ENCODE measurements at regions not wholly inside any gene's neighbourhood (a gene's known extent, or its start where the extent isn't known, plus 50 kb on each side); places are given as distances from the start of the nearest gene placed in this dataset.
"Not testable (repeated sequence)": the region's sequence is repeated elsewhere in the genome, so short reads cannot be mapped to it uniquely, and the experiment has no call there.

- ATAC-seq (no peak), DNase-seq (ENCODE audit: low spot score) (no peak)
- intact Hi-C loops (cut with DNase I): no loop called here
Observed at GRCh38 chr4:34271479-34272355, 1972.6 kb downstream of the ARAP2 start.

DNA sequence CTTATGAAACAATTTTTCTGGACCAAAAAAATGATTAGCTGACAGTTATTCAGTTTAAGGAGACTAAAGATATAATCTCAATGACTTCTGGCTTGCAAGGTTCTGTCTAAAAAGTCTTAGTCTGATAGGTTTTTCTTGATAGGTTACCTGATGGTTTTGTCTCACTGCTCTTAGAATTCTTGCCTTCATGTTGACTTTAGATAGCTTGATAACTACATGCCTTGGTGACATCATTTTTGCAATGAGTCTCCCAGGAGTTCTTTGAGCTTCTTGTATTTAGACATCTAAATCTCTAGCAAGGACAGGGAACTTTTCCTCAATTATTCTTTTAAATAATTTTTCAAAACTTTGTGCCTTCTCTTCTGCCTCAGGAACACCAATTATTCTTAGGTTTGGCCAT is 1965.3 kb downstream of the ARAP2 start:
- no peak for DNase-seq (ENCODE audit: low spot score)
- no peak for ATAC-seq
- intact Hi-C loops (cut with DNase I): no loop called here

DNA sequence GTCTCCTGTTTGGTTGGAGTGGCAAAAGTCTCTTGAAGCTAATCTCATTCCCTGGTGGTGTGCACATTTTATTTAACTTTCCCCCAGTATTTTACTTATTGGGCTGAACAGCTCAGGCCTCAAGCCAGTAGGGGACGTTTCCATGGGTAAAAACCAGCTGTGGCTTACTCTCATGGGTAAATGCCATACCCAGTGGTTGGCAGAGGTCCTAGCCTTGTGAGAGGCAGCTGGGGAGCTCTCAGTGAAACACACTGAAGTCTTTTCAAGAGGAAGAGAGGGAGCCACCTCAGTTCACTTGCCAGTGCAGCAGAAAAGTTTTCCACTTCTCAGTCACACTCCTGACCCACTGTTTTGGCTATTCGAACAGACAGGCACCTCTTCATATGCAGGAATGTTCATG is 1964.2 kb downstream of the ARAP2 start:
- intact Hi-C loops (cut with DNase I): no loop called here
- ATAC-seq (no peak), DNase-seq (ENCODE audit: low spot score) (no peak)

- ATAC-seq (no peak), DNase-seq (ENCODE audit: low spot score) (no peak)
- intact Hi-C loops (cut with DNase I): no loop called here
Observed at GRCh38 chr4:34281826-34282225, 1962.5 kb downstream of the ARAP2 start.

GRCh38 chr4:34289489-34289888 is 1954.8 kb downstream of the ARAP2 start:
- DNase-seq (ENCODE audit: low spot score): no peak
- intact Hi-C loops (cut with DNase I): no loop called here
- ATAC-seq: no peak

- DNase-seq (ENCODE audit: low spot score): no peak
- ATAC-seq: no peak
- intact Hi-C loops (cut with DNase I): no loop called here
Observed at GRCh38 chr4:34289962-34290361, 1954.4 kb downstream of the ARAP2 start.

DNA sequence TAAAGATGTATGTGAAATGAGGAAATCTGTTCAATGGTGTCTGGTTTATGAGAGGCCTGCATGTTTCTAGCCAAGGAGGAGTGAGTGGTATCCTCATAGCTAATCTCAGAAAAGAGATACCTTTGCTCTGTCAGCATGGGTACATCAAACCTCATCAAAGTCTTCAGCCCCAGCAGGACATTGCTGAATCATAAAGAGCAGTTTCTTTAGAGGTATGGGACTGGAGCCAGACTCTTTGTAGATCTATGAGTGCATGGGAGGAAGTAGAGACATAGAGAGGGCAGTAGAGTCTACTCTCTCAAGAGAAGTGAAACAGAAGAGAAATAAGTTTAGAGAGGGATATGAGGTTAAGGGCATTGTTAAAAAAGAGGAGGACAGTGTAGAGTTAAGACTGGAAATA is 1950.9 kb downstream of the ARAP2 start:
- intact Hi-C loops (cut with DNase I): no loop called here
- no peak for ATAC-seq

DNA sequence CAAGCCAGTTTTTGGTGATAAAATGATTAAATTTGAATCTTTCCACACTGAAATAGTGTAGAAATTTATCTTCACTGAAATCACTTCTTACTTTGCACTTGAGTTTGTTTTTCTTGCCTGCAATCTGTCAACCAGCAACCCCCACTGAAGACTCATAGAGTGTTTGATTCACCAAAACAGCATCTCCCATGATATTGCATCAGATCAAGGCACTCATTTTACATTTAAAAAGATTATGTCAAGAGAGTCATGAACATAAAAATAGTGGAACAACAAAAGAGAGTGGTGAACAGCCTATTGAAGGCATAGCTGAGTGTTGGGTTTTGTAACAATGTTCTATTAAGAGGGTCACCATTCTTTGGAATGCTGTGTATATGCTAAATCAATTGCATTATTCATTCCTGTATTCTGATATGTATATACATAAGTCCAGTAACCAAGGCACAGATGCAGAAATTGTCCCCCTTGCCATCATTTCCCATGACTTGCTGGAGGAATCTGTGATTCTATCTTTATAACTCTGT is 1934.9 kb downstream of the ARAP2 start:
- ATAC-seq: no peak
- DNase-seq (ENCODE audit: low spot score): no peak
- intact Hi-C loops (cut with DNase I): no loop called here

More for the DNA sequence above, 1950.9 kb downstream of the ARAP2 start:
- DNase-seq (ENCODE audit: low spot score): no peak

DNA sequence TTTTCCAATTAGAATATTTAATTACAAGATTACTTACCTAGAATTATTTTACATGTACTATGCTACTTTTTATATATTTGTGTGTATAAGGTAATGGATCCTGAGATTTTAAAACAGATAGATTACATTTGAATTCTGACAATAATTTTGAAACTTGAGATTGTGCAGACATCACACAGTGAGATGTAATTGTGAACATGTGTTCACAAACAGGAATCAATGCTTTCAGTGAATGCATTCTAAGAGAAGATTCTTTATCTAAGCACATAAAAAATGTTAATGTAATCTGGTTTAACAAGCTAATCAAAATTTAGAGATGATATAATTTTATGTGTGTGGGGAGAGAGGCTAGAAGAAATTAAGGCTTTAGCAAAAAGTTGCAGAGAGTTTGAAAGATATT is 1925.5 kb downstream of the ARAP2 start:
- DNase-seq (ENCODE audit: low spot score): no peak
- intact Hi-C loops (cut with DNase I): no loop called here
- no peak for ATAC-seq

DNA sequence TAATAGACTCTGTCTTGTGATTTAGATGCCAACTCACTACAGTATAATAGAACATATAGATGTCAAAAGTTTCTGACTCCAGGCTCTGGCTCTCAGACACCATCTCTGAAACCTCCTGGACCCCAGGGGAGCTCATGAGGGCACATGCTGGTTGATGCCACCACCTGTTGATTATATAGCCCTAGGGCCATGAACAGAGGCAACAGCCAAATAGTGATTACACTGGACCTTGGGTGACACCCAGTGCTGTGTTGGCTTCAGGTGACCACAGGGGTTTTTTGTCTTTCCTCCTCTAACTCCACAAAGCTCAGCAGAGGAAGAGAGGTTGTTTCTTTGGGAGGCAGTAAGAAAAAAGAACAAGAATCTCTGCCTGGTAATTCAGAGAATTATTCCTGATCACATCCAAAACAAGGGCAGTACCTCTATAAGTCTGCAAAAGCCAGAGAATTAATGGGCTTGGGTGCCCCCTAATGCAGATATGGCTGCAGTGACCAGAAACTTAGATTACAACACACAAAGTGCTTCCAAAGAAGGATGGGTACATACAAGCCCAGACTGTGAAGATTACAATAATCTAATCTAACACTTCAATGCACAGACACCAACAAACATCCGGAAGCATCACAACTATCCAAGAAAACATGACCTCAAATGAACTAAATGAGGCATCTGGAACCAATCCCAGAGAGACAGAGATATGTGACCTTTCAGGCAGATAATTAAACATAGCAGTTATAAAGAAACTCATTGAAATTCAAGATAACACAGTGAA is 1920.6 kb downstream of the ARAP2 start:
- DNase-seq (ENCODE audit: low spot score) (no peak), ATAC-seq (no peak)
- intact Hi-C loops (cut with DNase I): no loop called here

DNA sequence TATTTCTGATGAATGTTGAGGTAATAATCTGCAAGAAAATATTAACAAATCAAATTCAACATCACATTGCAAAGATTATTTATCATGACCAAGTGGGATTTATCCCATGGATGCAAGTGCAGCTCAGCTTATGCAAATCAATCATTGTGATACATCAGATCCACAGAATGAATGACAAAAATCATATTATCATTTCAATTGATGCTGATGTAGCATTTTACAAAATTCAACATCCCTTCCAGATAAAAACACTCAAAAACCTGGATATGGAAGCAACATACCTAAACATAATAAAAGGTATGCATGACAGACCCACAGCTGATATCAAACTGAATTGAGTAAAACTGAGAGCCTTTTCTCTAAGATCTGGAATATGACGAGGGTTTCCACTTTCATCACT is 1915.4 kb downstream of the ARAP2 start:
- DNase-seq (ENCODE audit: low spot score) (no peak), ATAC-seq (no peak)
- intact Hi-C loops (cut with DNase I): loop anchor here (2.0 kb wide), 1 partner anchor 16 kb away; no protein-coding TSS in a partner anchor

- DNase-seq (ENCODE audit: low spot score); ATAC-seq; intact Hi-C loops (cut with DNase I): not testable (repeated sequence)
Observed at GRCh38 chr4:34335156-34335555, 1909.2 kb downstream of the ARAP2 start.

DNA sequence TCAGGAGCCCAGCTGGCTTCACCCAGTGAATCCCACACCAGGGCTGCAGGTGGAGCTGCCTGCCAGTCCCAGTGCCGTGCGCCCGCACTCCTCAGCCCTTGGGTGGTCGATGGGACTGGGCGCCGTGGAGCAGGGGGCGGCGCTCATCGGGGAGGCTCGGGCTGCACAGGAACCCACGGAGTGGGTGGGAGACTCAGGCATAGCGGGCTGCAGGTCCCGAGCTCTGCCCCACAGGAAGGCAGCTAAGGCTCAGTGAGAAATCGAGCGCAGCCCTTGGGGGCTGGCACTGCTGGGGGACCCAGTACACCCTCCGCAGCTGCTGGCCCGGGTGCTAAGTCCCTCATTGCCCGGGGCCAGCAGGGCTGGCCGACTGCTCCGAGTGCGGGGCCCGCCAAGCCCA is 1908.8 kb downstream of the ARAP2 start:
- DNase-seq (ENCODE audit: low spot score); intact Hi-C loops (cut with DNase I); ATAC-seq: not testable (repeated sequence)

DNA sequence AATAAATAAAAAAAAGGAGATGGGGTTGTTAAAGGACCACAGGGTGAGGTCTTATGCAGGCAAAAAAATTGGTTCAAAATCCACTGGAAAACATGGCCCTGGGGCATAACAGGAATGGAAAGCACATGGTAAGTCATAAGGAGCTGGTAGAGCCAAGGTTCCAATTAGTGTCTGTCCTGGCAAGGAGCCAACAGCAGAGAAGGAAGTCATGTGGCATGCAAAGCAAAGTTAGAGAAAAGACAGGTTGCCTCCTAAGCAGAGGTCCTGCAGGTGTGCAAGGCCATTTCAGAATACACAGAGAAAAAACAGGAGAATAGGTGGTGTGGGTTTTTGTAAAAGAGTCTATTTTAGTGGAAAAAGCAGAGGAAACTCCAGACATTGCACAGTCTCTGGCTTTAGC is 1881.7 kb downstream of the ARAP2 start:
- no peak for ATAC-seq
- DNase-seq (ENCODE audit: low spot score): no peak
- intact Hi-C loops (cut with DNase I): no loop called here

DNA sequence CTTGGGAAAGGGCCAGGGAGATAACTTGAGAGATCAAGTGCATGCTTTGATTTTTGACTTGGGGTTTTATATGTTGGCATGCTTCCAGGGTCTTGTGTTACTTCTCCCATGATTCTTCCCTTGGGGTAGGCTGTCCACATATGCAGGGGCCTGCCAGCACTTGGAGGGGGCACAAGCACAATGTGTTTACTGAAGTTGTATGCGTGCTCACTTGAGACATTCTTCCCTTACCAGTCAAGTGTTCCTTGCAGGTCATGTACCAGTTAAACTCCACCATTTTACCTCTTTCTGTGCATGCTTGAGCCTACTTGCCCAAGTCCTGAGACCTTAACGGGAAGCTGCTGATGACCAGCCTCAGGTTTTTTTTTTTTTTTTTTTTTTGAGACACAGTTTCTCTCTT is 1880.5 kb downstream of the ARAP2 start:
- intact Hi-C loops (cut with DNase I): no loop called here
- no peak for ATAC-seq
- no peak for DNase-seq (ENCODE audit: low spot score)

DNA sequence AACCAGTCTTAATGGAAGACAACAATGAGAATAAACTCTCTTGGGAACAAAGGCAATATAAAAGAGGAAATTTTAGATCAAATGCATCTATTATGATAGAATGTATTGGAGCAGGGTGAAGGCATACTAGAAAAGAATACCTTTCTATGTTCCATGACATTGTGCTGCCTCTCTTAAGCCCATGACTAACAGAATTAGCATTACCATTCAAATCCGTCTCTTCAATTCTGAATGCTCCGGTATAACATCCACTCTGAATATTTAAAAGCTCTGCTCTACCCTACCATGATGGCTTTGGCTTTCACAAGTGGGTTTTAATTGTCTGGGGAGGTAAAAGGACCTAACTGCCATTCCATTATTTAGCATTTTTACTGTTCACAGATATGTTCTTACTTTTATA is 1878.4 kb downstream of the ARAP2 start:
- ATAC-seq: no peak
- intact Hi-C loops (cut with DNase I): no loop called here
- DNase-seq (ENCODE audit: low spot score): no peak

GRCh38 chr4:34371676-34372075 is 1872.6 kb downstream of the ARAP2 start:
- intact Hi-C loops (cut with DNase I): no loop called here
- ATAC-seq (no peak), DNase-seq (ENCODE audit: low spot score) (no peak)

GRCh38 chr4:34372815-34373214 is 1871.5 kb downstream of the ARAP2 start:
- intact Hi-C loops (cut with DNase I): no loop called here
- DNase-seq (ENCODE audit: low spot score) (no peak), ATAC-seq (no peak)

- no peak for DNase-seq (ENCODE audit: low spot score)
- ATAC-seq: no peak
- intact Hi-C loops (cut with DNase I): no loop called here
Observed at GRCh38 chr4:34373456-34373855, 1870.9 kb downstream of the ARAP2 start.

DNA sequence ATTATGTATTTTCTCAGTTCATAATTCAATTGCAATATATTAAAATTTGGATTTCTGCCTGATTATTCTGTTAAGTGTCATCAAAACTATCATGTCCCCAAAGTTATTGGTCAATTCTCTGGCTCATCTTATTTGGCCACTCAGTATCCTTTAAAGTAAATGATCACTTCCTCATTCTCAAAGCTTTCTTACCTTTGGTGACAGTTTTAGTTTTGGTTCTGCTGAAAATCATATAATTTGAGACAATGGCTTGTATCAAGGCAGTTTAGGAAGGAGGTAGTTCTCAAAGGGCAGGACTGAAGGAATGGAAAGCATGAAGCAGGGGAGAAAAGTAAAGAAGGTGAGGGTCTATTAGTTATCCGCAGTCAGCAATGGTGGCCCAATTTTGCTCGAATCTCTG is 1832.1 kb downstream of the ARAP2 start:
- intact Hi-C loops (cut with DNase I): no loop called here
- ATAC-seq (no peak), DNase-seq (ENCODE audit: low spot score) (no peak)

All from sciatic nerve (tissue), 2 donors.